ENCODE measurements at regions not wholly inside any gene's neighbourhood (a gene's known extent, or its start where the extent isn't known, plus 50 kb on each side); places are given as distances from the start of the nearest gene placed in this dataset.

DNA sequence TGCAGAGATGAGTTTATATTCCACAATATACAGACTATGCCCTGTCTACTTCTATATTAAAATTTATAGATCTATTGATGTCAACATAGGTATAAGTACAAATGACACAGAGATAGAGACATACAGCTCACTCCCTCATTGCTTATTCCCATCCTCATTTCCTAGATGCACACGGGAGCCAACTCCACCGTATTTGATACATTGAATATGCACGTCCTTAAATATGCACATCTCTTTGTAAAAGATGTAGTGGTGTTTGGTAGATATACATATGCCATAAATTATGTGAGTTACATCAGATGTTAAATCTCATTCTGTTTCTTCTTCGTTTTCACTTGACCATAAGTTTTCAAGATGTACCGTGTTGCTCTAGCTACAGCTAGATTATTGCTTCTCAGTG is 179.2 kb upstream of the RAB6C start:
- POLR2A ChIA-PET = no interaction called here
- H2AFZ ChIP-seq (ENCODE audit: low read depth) = no peak overlapping the region
- no peak overlapping the region for H3K4me2 ChIP-seq
- no peaks in the 10 kb centered on the region for H3K9me2 ChIP-seq
- H3K27ac ChIP-seq (ENCODE audit: low read depth in 2 of 2, low read length in 1 of 2) = no peak overlapping the region
- no peak for DNase-seq
- H3K27me3 ChIP-seq (ENCODE audit: insufficient read depth) = no peaks in the 10 kb centered on the region
- whole genome bisulfite sequencing (ENCODE audit: low lambda C conversion rate) = 45% methylated on average over 5 of the region's 5 CpGs
- CTCF ChIA-PET = interaction anchor here (1.3 kb wide), 1 partner anchor 50 kb away, joined by 4 read pairs; no protein-coding TSS in a partner anchor
- no peaks in the 10 kb centered on the region for H3K79me2 ChIP-seq (ENCODE audit: insufficient read depth)
- H3K9ac ChIP-seq = no peak overlapping the region
- H3K4me1 ChIP-seq (ENCODE audit: control insufficient read depth in 1 of 2, insufficient read depth in 2 of 2, low read depth in 1 of 2, low read length in 1 of 2) = peaks cover 0 to 4% of the 10 kb centered on the region in 2 experiments; a peak in 1 of 4 replicates
- H3K4me3 ChIP-seq (ENCODE audit: low read depth in 2 of 2, low read length in 1 of 2) = no peak overlapping the region
- TF ChIP-seq TAF1 (IDR thresholded peaks at IDR 0.05; ENCODE audit: borderline replicate concordance, low read depth, low read length) = no peak
- TF ChIP-seq, protein P1, sequence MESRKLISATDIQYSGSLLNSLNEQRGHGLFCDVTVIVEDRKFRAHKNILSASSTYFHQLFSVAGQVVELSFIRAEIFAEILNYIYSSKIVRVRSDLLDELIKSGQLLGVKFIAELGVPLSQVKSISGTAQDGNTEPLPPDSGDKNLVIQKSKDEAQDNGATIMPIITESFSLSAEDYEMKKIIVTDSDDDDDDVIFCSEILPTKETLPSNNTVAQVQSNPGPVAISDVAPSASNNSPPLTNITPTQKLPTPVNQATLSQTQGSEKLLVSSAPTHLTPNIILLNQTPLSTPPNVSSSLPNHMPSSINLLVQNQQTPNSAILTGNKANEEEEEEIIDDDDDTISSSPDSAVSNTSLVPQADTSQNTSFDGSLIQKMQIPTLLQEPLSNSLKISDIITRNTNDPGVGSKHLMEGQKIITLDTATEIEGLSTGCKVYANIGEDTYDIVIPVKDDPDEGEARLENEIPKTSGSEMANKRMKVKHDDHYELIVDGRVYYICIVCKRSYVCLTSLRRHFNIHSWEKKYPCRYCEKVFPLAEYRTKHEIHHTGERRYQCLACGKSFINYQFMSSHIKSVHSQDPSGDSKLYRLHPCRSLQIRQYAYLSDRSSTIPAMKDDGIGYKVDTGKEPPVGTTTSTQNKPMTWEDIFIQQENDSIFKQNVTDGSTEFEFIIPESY (IDR thresholded peaks at IDR 0.05; ENCODE audit: borderline replicate concordance, low read depth) = no peak
- TF ChIP-seq, protein P2, sequence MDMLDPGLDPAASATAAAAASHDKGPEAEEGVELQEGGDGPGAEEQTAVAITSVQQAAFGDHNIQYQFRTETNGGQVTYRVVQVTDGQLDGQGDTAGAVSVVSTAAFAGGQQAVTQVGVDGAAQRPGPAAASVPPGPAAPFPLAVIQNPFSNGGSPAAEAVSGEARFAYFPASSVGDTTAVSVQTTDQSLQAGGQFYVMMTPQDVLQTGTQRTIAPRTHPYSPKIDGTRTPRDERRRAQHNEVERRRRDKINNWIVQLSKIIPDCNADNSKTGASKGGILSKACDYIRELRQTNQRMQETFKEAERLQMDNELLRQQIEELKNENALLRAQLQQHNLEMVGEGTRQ (IDR thresholded peaks at IDR 0.05; ENCODE audit: borderline replicate concordance, low read depth, low read length) = no peak
- TF ChIP-seq GABPA (IDR thresholded peaks at IDR 0.05; ENCODE audit: low read depth) = no peak
- TF ChIP-seq MEF2A (IDR thresholded peaks at IDR 0.05; ENCODE audit: borderline replicate concordance, low read depth) = no peak
- TF ChIP-seq, protein P3, sequence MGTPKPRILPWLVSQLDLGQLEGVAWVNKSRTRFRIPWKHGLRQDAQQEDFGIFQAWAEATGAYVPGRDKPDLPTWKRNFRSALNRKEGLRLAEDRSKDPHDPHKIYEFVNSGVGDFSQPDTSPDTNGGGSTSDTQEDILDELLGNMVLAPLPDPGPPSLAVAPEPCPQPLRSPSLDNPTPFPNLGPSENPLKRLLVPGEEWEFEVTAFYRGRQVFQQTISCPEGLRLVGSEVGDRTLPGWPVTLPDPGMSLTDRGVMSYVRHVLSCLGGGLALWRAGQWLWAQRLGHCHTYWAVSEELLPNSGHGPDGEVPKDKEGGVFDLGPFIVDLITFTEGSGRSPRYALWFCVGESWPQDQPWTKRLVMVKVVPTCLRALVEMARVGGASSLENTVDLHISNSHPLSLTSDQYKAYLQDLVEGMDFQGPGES (IDR thresholded peaks at IDR 0.05; ENCODE audit: low read depth, low read length) = no peak
- no peak for TF ChIP-seq EP300 (IDR thresholded peaks at IDR 0.05; ENCODE audit: borderline replicate concordance in 1 of 2, low read depth in 1 of 2, low read length in 1 of 2)
- TF ChIP-seq RAD21 (IDR thresholded peaks at IDR 0.05; ENCODE audit: low read length) = no peak
- no peak for TF ChIP-seq RFX5 (IDR thresholded peaks at IDR 0.05; ENCODE audit: low read length)
- TF ChIP-seq YY1 (IDR thresholded peaks at IDR 0.05; ENCODE audit: low read depth) = no peak
- TF ChIP-seq, protein P4, sequence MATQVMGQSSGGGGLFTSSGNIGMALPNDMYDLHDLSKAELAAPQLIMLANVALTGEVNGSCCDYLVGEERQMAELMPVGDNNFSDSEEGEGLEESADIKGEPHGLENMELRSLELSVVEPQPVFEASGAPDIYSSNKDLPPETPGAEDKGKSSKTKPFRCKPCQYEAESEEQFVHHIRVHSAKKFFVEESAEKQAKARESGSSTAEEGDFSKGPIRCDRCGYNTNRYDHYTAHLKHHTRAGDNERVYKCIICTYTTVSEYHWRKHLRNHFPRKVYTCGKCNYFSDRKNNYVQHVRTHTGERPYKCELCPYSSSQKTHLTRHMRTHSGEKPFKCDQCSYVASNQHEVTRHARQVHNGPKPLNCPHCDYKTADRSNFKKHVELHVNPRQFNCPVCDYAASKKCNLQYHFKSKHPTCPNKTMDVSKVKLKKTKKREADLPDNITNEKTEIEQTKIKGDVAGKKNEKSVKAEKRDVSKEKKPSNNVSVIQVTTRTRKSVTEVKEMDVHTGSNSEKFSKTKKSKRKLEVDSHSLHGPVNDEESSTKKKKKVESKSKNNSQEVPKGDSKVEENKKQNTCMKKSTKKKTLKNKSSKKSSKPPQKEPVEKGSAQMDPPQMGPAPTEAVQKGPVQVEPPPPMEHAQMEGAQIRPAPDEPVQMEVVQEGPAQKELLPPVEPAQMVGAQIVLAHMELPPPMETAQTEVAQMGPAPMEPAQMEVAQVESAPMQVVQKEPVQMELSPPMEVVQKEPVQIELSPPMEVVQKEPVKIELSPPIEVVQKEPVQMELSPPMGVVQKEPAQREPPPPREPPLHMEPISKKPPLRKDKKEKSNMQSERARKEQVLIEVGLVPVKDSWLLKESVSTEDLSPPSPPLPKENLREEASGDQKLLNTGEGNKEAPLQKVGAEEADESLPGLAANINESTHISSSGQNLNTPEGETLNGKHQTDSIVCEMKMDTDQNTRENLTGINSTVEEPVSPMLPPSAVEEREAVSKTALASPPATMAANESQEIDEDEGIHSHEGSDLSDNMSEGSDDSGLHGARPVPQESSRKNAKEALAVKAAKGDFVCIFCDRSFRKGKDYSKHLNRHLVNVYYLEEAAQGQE (IDR thresholded peaks at IDR 0.05; ENCODE audit: low read depth, low read length) = no peak
- TF ChIP-seq TEAD4 (IDR thresholded peaks at IDR 0.05; ENCODE audit: borderline replicate concordance, insufficient read depth) = no peak
- no peak for TF ChIP-seq EZH2phosphoT487 (IDR thresholded peaks at IDR 0.05; ENCODE audit: borderline replicate concordance, low read depth)
- TF ChIP-seq SMC3 (IDR thresholded peaks at IDR 0.05; ENCODE audit: low read depth, low read length) = no peak
- no peak for TF ChIP-seq ELF1 (IDR thresholded peaks at IDR 0.05)
- no peak for TF ChIP-seq NRF1 (IDR thresholded peaks at IDR 0.05; ENCODE audit: low read depth, low read length)
- no peak for TF ChIP-seq FOXM1 (IDR thresholded peaks at IDR 0.05; ENCODE audit: low read depth)
- no peak for TF ChIP-seq TCF12 (IDR thresholded peaks at IDR 0.05)
- TF ChIP-seq FOSL2 (IDR thresholded peaks at IDR 0.05; ENCODE audit: borderline replicate concordance, low read depth) = no peak
- H4K20me1 ChIP-seq (ENCODE audit: insufficient read depth) = no peaks in the 10 kb centered on the region
- H3K36me3 ChIP-seq (replicated peaks in 1 of 2; ENCODE audit: control insufficient read depth in 1 of 2, insufficient read depth in 2 of 2, low read length in 1 of 2) = no peaks in the 10 kb centered on the region
- no peaks in the 10 kb centered on the region for H3F3A ChIP-seq (replicated peaks; ENCODE audit: insufficient read depth)
- H3K9me3 ChIP-seq = no peaks in the 10 kb centered on the region

Measured in SK-N-SH (cell line).